ENCODE measurements at regions not wholly inside any gene's neighbourhood (a gene's known extent, or its start where the extent isn't known, plus 50 kb on each side); places are given as distances from the start of the nearest gene placed in this dataset.

GRCh38 chr5:124451721-124452383 lies 294.6 kb downstream of the ZNF608 start:
- H3K9me3 ChIP-seq: no peaks in the 10 kb centered on the region
- no peak for TF ChIP-seq POLR2AphosphoS5 (IDR thresholded peaks at IDR 0.05)
- H3K4me1 ChIP-seq: no peaks in the 10 kb centered on the region
- H3K27ac ChIP-seq: no peak overlapping the region
- no peaks in the 10 kb centered on the region for H3K36me3 ChIP-seq
- no peaks in the 10 kb centered on the region for H3K27me3 ChIP-seq
- no peak overlapping the region for H3K4me3 ChIP-seq
- 88 to 91% methylated on average over 7 of the region's 7 CpGs for WGBS, 2 donors
- no peak for DNase-seq
- ATAC-seq (ENCODE audit: low FRiP score in 2 of 2): no peak

DNA sequence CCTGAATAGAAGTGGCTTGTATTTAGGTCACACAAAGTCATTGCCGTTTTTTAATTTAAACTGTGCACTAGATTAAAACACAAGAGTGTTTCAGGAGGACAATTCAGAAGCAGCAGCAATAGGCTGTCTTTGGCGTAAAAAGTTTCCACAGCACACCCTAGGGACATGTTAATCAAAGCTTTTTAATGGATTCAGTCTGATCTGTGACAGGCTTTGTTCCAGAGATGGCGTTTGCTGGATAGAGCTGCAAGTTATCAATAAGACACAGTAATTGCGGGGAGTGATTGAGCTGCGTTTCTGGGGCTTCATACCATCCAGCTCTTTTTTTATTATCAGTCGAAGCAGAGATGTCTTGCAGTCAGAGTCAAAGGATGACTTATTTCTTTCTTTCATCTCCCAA lies 300.3 kb downstream of the ZNF608 start:
- DNase-seq: no peak
- Histone ChIP-seq H3K27ac (no peak overlapping the region), H3K9me3 (no peaks in the 10 kb centered on the region), H3K4me3 (no peak overlapping the region), H3K36me3 (no peaks in the 10 kb centered on the region), H3K27me3 (no peaks in the 10 kb centered on the region), H3K4me1 (no peaks in the 10 kb centered on the region)
- TF ChIP-seq POLR2A (IDR thresholded peaks at IDR 0.05) (no peak), POLR2AphosphoS5 (IDR thresholded peaks at IDR 0.05) (no peak), EP300 (IDR thresholded peaks at IDR 0.05) (no peak)
- TF ChIP-seq, protein P1, sequence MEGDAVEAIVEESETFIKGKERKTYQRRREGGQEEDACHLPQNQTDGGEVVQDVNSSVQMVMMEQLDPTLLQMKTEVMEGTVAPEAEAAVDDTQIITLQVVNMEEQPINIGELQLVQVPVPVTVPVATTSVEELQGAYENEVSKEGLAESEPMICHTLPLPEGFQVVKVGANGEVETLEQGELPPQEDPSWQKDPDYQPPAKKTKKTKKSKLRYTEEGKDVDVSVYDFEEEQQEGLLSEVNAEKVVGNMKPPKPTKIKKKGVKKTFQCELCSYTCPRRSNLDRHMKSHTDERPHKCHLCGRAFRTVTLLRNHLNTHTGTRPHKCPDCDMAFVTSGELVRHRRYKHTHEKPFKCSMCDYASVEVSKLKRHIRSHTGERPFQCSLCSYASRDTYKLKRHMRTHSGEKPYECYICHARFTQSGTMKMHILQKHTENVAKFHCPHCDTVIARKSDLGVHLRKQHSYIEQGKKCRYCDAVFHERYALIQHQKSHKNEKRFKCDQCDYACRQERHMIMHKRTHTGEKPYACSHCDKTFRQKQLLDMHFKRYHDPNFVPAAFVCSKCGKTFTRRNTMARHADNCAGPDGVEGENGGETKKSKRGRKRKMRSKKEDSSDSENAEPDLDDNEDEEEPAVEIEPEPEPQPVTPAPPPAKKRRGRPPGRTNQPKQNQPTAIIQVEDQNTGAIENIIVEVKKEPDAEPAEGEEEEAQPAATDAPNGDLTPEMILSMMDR (IDR thresholded peaks at IDR 0.05): no peak
- no peak for ATAC-seq (ENCODE audit: low FRiP score in 2 of 2)
- 90 to 94% methylated on average over 6 of the region's 6 CpGs for WGBS, 2 donors

GRCh38 chr5:124445070-124445619 lies 301.3 kb downstream of the ZNF608 start:
- WGBS, 2 donors: 95 to 97% methylated on average over 3 of the region's 3 CpGs
- H3K27ac ChIP-seq: no peak overlapping the region

DNA sequence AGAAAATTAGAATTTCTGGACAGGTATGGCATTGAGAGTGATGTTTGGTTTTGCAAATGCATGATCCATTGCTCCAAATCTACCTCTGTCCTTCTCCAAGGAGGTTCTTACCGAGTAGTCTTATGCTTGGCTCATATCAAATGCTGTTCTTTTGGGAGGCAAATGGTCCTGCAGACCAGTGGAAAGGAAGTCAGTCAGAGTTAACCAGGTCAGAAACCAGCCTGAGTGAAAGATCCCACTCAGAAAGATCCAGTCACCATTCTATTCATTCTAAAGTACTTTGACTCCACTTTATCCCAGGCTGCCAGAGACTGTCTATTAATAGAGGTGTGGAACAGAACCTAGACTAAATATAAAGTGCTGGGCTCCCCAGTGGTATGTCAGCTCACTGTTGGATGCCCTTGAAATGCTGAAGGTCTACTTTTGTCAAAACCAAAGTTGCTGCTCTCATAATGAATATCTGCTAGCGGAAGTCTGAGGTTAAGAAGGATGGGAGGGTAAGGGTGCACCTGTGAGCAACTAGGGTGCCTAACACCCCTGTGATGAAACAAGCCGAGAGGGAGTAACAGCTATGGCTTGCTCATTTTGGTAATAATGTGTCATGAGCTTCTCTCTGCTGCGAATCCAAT lies 302.2 kb downstream of the ZNF608 start:
- TF ChIP-seq POLR2AphosphoS5 (IDR thresholded peaks at IDR 0.05) (no peak), EP300 (IDR thresholded peaks at IDR 0.05) (no peak), POLR2A (IDR thresholded peaks at IDR 0.05) (no peak)
- TF ChIP-seq, protein P1 (IDR thresholded peaks at IDR 0.05): no peak
- WGBS, 2 donors: 88 to 89% methylated on average over 4 of the region's 4 CpGs
- Histone ChIP-seq H3K36me3 (no peaks in the 10 kb centered on the region), H3K27me3 (no peaks in the 10 kb centered on the region), H3K9me3 (no peaks in the 10 kb centered on the region), H3K4me1 (no peaks in the 10 kb centered on the region), H3K27ac (no peak overlapping the region), H3K4me3 (no peak overlapping the region)
- ATAC-seq (ENCODE audit: low FRiP score in 2 of 2): no peak
- no peak for DNase-seq

More at GRCh38 chr5:124445070-124445619, 301.3 kb downstream of the ZNF608 start:
- H3K4me3 ChIP-seq: no peak overlapping the region
- DNase-seq (no peak), ATAC-seq (ENCODE audit: low FRiP score in 2 of 2) (no peak)
- no peaks in the 10 kb centered on the region for H3K4me1 ChIP-seq
- TF ChIP-seq, protein P1 (IDR thresholded peaks at IDR 0.05): no peak
- TF ChIP-seq POLR2AphosphoS5 (IDR thresholded peaks at IDR 0.05): no peak
- TF ChIP-seq POLR2A (IDR thresholded peaks at IDR 0.05): no peak
- no peak for TF ChIP-seq EP300 (IDR thresholded peaks at IDR 0.05)
- H3K36me3 ChIP-seq: no peaks in the 10 kb centered on the region
- no peaks in the 10 kb centered on the region for H3K9me3 ChIP-seq
- no peaks in the 10 kb centered on the region for H3K27me3 ChIP-seq

DNA sequence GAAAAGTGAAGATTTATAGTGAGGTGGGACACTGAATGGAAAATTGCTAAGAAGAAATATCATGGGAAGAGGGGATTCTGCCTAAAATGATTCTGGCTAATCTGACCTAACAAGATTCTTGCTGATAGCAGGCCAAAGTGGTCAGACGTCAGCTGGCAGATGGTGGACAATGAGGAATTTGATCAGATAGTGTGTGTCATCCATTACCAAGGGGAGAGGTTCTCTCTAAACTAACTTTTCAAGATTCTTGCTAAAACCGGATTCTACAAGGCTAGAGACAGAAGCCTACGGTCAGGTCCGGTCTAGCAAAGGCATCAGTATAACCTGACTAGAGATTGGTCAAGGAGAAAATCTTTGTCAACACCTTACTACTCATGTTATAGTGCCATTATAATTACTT lies 306.0 kb downstream of the ZNF608 start:
- 93% methylated on average over 4 of the region's 4 CpGs for WGBS, 2 donors
- Histone ChIP-seq H3K36me3 (no peaks in the 10 kb centered on the region), H3K9me3 (no peaks in the 10 kb centered on the region), H3K27me3 (no peaks in the 10 kb centered on the region), H3K27ac (no peak overlapping the region), H3K4me3 (no peak overlapping the region), H3K4me1 (no peaks in the 10 kb centered on the region)
- DNase-seq (no peak), ATAC-seq (ENCODE audit: low FRiP score in 2 of 2) (no peak)
- no peak for TF ChIP-seq EP300 (IDR thresholded peaks at IDR 0.05)
- TF ChIP-seq, protein P1 (IDR thresholded peaks at IDR 0.05): no peak
- TF ChIP-seq POLR2AphosphoS5 (IDR thresholded peaks at IDR 0.05): no peak
- no peak for TF ChIP-seq POLR2A (IDR thresholded peaks at IDR 0.05)
